HepG2 (cell line): ENCODE measurements at regions not wholly inside any gene's neighbourhood (a gene's known extent, or its start where the extent isn't known, plus 50 kb on each side); places are given as distances from the start of the nearest gene placed in this dataset.

ENCODE experiments used
- ATAC-seq: fragments of 200-7000 bp; cut with Tn5 transposase; 3 replicates; pipeline ENCODE4 v1.9.1; 2020; ENCODE audit warnings: mild to moderate bottlenecking, moderate library complexity
- BruUV-seq: library from RNA; stranded (reverse); fragments of 400-500 nt; replicated peaks from 2 replicates; lab custom pipeline; 2021; lab: Mats Ljungman, UMichigan
- CTCF ChIA-PET: fragments of 300-600 bp; formaldehyde crosslinking; extraction: SDS; loops from one replicate; lab custom pipeline; 2021; ENCODE audit warnings: low total read pairs, inconsistent platforms, low intra/inter-chr PET ratio; lab: Yijun Ruan, JAX
- POLR2A ChIA-PET: fragments of 350-600 bp; sonication (Branson Sonifier 250); formaldehyde crosslinking; loops from one replicate; lab custom pipeline; 2020; ENCODE audit warnings: antibody characterized with exemption, inconsistent platforms; lab: Yijun Ruan, JAX
- DNase-seq: peaks from one replicate; pipeline ENCODE4 v3.0.0-alpha.2; 2015; ENCODE audit warnings: low spot score
- FAIRE-seq: peaks from 3 replicates; lab custom pipeline; 2011; peaks lifted over from hg19 to GRCh38; lab: Jason Lieb, UNC
- H2AFZ ChIP-seq: one replicate; pipeline ENCODE4 v1.6.1; 2011; ENCODE audit warnings: low read length, inconsistent platforms
- H3K27ac ChIP-seq: fragments of 300-600 bp; 3 replicates; pipeline ENCODE4 v1.8.0; 2011; ENCODE audit warnings: mixed run types, mild to moderate bottlenecking, mixed read lengths, low read length, inconsistent platforms; ENCODE audit not compliant: insufficient read depth; ENCODE audit errors: extremely low read length
- H3K27me3 ChIP-seq, 2 experiments: fragments of 200-600 bp in 1 of 2; 2 replicates in 1 of 2; 3 replicates in 1 of 2; pipeline versions ENCODE4 v1.6.0 to v1.8.0; 2011; ENCODE audit warnings: low read length in 2 of 2, mild to moderate bottlenecking in 2 of 2, moderate library complexity in 2 of 2, inconsistent platforms in 1 of 2; ENCODE audit not compliant: insufficient read depth in 2 of 2, control insufficient read depth in 1 of 2
- H3K36me3 ChIP-seq, 2 experiments: fragments of 200-600 bp in 1 of 2; replicated peaks in 1 of 2; 2 replicates in 1 of 2; 3 replicates in 1 of 2; pipeline versions ENCODE4 v1.5.1 to v1.8.0; 2011; ENCODE audit warnings: low read length in 2 of 2, inconsistent platforms in 1 of 2; ENCODE audit not compliant: insufficient read depth in 2 of 2, control insufficient read depth in 1 of 2
- H3K4me1 ChIP-seq: 2 replicates; pipeline ENCODE4 v1.5.1; 2012; ENCODE audit warnings: low read length, inconsistent platforms; ENCODE audit not compliant: insufficient read depth
- H3K4me2 ChIP-seq: 2 replicates; pipeline ENCODE4 v1.6.0; 2011; ENCODE audit warnings: low read depth, low read length, inconsistent platforms
- H3K4me3 ChIP-seq, 3 experiments: fragments of 200-600 bp in 1 of 3; sonication (generic), shearing (Covaris generic) in 1 of 3; replicated peaks in 1 of 3; 2 replicates each; pipeline ENCODE4 v1.5.1; 2011 to 2016; ENCODE audit warnings: low read length in 3 of 3, inconsistent platforms in 2 of 3, low read depth in 2 of 3, mild to moderate bottlenecking in 2 of 3, control low read depth in 1 of 3, mixed read lengths in 1 of 3; ENCODE audit not compliant: insufficient read depth in 1 of 3
- H3K79me2 ChIP-seq: one replicate; pipeline ENCODE4 v1.6.1; 2011; ENCODE audit warnings: low read length, inconsistent platforms; ENCODE audit not compliant: insufficient read depth
- H3K9ac ChIP-seq: 2 replicates; pipeline ENCODE4 v1.6.0; 2011; ENCODE audit warnings: mild to moderate bottlenecking, low read depth, low read length, inconsistent platforms; ENCODE audit not compliant: insufficient read depth
- H3K9me3 ChIP-seq: 2 replicates; pipeline ENCODE4 v1.5.1; 2012; ENCODE audit warnings: mild to moderate bottlenecking, low read length
- H4K20me1 ChIP-seq: 2 replicates; pipeline ENCODE4 v1.6.0; 2011; ENCODE audit warnings: inconsistent platforms, mild to moderate bottlenecking, low read length, moderate library complexity; ENCODE audit not compliant: insufficient read depth
- GTF2F1 ChIP-seq: fragments of 150-350 bp; IDR thresholded peaks from 2 replicates; pipeline ENCODE4 v1.6.1; 2014; ENCODE audit warnings: low read length
- PCBP1 ChIP-seq: fragments of 200-400 bp; formaldehyde crosslinking; IDR thresholded peaks from 2 replicates; pipeline ENCODE4 v1.6.1; 2017; ENCODE audit warnings: mild to moderate bottlenecking, low read depth, low read length, borderline replicate concordance
- POLR2A ChIP-seq, 2 experiments: IDR thresholded peaks; 2 replicates each; pipeline ENCODE4 v1.6.1; 2011; ENCODE audit warnings: low read depth in 2 of 2, low read length in 2 of 2, mild to moderate bottlenecking in 1 of 2, moderate library complexity in 1 of 2; ENCODE audit not compliant: insufficient read depth in 1 of 2
- TOE1 ChIP-seq: sonication (generic); formaldehyde crosslinking; IDR thresholded peaks from 2 replicates; pipeline ENCODE4 v1.4.0; 2020; ENCODE audit warnings: mild to moderate bottlenecking, missing genetic modification reagents
- ZFP36L1 ChIP-seq: sonication (generic); formaldehyde crosslinking; IDR thresholded peaks from 2 replicates; pipeline ENCODE4 v1.8.0; 2022; ENCODE audit warnings: mild to moderate bottlenecking, missing genetic modification reagents, moderate library complexity
- whole genome bisulfite sequencing: methylation state at CpG from one replicate; pipeline ENCODE4 v1.1.6; 2017; ENCODE audit warnings: low lambda C conversion rate; 5-methylcytosine and 5-hydroxymethylcytosine counted together
- in situ Hi-C: cut with HindIII; loops from 2 replicates; pipeline ENCODE4 v1.10.0; 2017; ENCODE audit warnings: low pct_unique_long_range_greater_than_20kb; ENCODE audit not compliant: extremely low pct_ligation_motif_present
- intact Hi-C: fragments of 100-400 bp; cut with micrococcal nuclease; formaldehyde crosslinking; loops from one replicate; pipeline ENCODE4 v1.10.0; 2022; ENCODE audit not compliant: unreplicated experiment
- TF ChIP-seq, protein P1 (sequence below): sonication (generic); formaldehyde crosslinking; IDR thresholded peaks from 2 replicates; pipeline ENCODE4 v1.5.1; 2020; ENCODE audit warnings: missing genetic modification reagents, mild to moderate bottlenecking, borderline replicate concordance
- TF ChIP-seq, protein P2 (sequence below): IDR thresholded peaks from 2 replicates; pipeline ENCODE4 v1.6.1; 2016; ENCODE audit warnings: missing genetic modification reagents, missing compliant biosample characterization
- TF ChIP-seq, protein P3 (sequence below): sonication (generic); formaldehyde crosslinking; IDR thresholded peaks from 2 replicates; pipeline ENCODE4 v1.4.0; 2020; ENCODE audit warnings: mild to moderate bottlenecking, missing genetic modification reagents

DNA sequence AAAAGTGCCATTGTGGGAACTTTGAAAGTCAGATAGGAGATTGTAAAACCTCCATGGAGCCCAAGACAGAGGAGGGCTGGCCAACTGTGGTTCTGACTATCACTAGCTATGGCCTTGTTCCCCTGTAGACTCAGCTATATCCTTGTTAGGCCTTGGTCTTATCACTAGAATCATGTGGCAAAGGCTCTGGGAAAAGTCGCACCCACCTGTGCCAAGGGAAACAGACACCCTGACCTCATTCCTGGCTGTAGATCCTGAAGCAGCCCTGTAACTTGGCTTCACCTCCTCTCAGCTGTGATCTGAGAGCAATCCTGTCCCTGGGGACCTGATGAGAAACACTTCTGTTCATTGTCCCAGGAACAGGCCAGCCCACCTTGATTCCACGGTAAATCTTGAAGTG lies 566.2 kb downstream of the TMEM135 start:
- ATAC-seq (no peak), FAIRE-seq (no peak), DNase-seq (no peak)
- H3K4me2 ChIP-seq: no peak overlapping the region
- in situ Hi-C loops (no loop called here), intact Hi-C loops (no loop called here)
- TF ChIP-seq, protein P1, sequence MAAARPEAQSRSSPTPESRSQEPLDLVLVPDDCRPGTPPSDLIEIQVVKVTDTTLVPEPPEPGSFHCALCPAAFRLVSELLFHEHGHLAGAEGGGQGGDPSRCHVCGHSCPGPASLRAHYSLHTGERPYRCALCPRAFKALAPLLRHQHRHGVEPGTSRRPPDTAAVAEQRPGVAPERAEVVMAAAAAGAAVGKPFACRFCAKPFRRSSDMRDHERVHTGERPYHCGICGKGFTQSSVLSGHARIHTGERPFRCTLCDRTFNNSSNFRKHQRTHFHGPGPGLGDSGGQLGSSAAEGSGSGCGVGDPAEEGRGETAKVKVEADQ (CRISPR knock-in tag): no peak
- TF ChIP-seq, protein P2, sequence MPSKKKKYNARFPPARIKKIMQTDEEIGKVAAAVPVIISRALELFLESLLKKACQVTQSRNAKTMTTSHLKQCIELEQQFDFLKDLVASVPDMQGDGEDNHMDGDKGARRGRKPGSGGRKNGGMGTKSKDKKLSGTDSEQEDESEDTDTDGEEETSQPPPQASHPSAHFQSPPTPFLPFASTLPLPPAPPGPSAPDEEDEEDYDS (CRISPR knock-in tag): no peak
- no peak for TF ChIP-seq POLR2A (IDR thresholded peaks at IDR 0.05; ENCODE audit: insufficient read depth in 1 of 2, low read depth in 2 of 2, low read length in 2 of 2)
- no peak for TF ChIP-seq GTF2F1
- no peak for TF ChIP-seq PCBP1
- no peak for TF ChIP-seq TOE1 (CRISPR knock-in tag)
- no peak for TF ChIP-seq ZFP36L1
- TF ChIP-seq, protein P3, sequence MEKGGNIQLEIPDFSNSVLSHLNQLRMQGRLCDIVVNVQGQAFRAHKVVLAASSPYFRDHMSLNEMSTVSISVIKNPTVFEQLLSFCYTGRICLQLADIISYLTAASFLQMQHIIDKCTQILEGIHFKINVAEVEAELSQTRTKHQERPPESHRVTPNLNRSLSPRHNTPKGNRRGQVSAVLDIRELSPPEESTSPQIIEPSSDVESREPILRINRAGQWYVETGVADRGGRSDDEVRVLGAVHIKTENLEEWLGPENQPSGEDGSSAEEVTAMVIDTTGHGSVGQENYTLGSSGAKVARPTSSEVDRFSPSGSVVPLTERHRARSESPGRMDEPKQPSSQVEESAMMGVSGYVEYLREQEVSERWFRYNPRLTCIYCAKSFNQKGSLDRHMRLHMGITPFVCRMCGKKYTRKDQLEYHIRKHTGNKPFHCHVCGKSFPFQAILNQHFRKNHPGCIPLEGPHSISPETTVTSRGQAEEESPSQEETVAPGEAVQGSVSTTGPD (CRISPR knock-in tag): no peak
- H2AFZ ChIP-seq: no peak overlapping the region
- POLR2A ChIA-PET: no interaction called here
- BruUV-seq: no TSS peak
- no peak overlapping the region for H3K27ac ChIP-seq
- H4K20me1 ChIP-seq: no peaks in the 10 kb centered on the region
- CTCF ChIA-PET: no interaction called here
- no peaks in the 10 kb centered on the region for H3K4me1 ChIP-seq
- H3K27me3 ChIP-seq: no peaks in the 10 kb centered on the region
- no CpG with 5 or more reads among the region's 2 CpGs for WGBS
- no peaks in the 10 kb centered on the region for H3K36me3 ChIP-seq
- H3K9me3 ChIP-seq: no peaks in the 10 kb centered on the region
- H3K79me2 ChIP-seq: no peaks in the 10 kb centered on the region
- H3K9ac ChIP-seq: no peak overlapping the region
- no peak overlapping the region for H3K4me3 ChIP-seq
